GM12874 (cell line): ENCODE measurements at regions not wholly inside any gene's neighbourhood (a gene's known extent, or its start where the extent isn't known, plus 50 kb on each side); places are given as distances from the start of the nearest gene placed in this dataset.

Experiments
- TF ChIP-seq, protein P1 (sequence below): IDR thresholded peaks from 2 replicates; pipeline ENCODE4 v1.5.1; 2011; ENCODE audit warnings: low read depth, mild to moderate bottlenecking, control low read depth, low read length, moderate library complexity; ENCODE audit not compliant: insufficient read depth

DNA sequence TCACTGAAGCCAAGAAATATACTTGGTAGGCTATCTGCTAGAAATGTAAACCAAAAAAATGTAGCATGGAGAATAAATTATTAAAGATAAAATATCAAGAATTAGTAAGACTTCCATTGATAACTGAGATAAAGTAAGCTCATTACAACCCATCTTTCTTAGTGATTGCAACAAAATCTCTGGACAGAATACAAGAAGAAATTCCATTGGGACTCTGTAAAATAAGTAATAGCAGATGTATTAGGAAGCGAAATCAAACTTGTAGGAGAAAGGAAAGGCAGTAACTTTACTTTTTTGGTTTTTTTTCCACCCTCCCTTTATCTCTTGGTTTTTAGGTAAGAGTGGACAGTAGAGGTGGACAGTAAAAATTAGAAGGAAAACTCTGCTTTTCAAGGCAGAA, 605.7 kb downstream of the DACH1 start:
- TF ChIP-seq, protein P1, sequence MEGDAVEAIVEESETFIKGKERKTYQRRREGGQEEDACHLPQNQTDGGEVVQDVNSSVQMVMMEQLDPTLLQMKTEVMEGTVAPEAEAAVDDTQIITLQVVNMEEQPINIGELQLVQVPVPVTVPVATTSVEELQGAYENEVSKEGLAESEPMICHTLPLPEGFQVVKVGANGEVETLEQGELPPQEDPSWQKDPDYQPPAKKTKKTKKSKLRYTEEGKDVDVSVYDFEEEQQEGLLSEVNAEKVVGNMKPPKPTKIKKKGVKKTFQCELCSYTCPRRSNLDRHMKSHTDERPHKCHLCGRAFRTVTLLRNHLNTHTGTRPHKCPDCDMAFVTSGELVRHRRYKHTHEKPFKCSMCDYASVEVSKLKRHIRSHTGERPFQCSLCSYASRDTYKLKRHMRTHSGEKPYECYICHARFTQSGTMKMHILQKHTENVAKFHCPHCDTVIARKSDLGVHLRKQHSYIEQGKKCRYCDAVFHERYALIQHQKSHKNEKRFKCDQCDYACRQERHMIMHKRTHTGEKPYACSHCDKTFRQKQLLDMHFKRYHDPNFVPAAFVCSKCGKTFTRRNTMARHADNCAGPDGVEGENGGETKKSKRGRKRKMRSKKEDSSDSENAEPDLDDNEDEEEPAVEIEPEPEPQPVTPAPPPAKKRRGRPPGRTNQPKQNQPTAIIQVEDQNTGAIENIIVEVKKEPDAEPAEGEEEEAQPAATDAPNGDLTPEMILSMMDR: no peak

DNA sequence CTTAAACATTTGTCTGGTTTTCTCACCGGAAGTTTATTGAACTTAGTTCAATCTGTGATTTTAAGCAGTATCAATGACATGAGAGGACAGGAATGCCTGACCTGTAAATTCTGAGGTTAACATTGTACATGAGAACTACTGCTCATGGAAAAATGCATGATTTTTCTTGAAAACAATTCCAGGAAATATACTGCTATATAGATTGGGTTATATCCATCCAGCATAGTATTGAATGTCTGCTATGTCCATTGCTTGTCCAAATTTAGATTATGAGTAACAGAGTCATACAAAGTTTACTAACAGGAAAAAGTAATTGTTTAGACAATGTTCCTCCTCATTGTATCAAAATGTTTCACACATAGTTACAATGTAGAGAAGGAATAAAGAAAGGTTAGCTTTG, 606.8 kb downstream of the DACH1 start:
- TF ChIP-seq, protein P1: no peak

DNA sequence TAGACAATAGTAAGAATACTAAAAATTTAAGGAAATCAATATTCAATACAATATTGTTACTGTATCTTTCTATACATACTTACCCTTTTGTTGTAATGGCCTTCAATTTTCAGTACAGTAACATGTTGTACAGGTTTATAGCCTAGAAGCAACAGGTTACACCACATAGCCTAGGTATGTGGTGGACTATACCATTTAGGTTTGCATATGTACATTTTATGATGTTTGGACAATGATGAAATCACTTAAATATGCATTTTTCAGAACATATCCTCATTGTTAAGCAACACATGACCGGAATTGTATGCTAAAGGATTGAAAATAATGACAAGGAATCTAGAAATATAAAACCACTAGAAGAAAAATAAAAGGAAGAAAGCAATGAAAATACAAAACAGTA, 611.4 kb downstream of the DACH1 start:
- TF ChIP-seq, protein P1: no peak

DNA sequence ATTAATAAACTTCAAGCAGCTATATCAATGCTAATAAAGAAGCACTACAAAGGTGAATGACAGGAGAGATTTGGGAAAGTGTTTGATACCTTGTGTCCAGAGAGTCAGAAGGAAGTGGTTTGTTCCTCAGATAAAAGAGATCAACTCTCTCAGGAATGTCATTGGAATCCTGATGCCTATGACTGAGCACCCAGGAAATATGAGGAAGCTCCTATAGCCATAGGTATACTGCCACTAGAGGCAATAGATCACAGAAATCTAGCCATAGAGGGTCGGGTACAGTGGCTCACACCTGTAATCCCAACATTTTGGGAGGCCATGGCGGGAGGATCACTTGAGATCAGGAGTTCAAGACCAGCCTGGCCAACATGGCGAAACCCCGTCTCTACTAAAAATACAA, 612.6 kb downstream of the DACH1 start:
- TF ChIP-seq, protein P1: no peak

DNA sequence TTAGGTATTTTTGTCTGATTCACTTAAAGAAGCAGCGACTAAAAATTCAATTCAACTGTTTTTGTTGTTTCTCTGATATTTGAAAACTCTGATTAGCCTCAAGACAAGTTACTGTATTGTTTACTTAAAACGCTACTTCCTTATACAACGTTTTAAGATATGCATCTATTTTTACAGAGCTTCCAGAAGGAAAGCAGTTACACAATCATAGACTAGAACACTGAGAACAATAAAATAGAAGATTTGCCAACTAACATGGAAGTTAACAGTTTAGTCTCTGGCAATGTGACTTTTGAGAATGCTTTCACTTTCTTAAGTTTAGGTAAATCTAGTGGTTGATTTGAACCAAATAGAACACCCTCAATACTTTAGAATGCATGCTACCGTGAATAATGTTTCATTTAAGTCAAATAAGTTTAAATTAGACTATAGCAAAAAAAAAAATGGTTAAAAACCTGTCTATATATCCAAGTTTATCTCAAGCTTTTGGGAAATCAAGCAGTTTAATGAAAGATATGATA, 614.8 kb downstream of the DACH1 start:
- TF ChIP-seq, protein P1: no peak

DNA sequence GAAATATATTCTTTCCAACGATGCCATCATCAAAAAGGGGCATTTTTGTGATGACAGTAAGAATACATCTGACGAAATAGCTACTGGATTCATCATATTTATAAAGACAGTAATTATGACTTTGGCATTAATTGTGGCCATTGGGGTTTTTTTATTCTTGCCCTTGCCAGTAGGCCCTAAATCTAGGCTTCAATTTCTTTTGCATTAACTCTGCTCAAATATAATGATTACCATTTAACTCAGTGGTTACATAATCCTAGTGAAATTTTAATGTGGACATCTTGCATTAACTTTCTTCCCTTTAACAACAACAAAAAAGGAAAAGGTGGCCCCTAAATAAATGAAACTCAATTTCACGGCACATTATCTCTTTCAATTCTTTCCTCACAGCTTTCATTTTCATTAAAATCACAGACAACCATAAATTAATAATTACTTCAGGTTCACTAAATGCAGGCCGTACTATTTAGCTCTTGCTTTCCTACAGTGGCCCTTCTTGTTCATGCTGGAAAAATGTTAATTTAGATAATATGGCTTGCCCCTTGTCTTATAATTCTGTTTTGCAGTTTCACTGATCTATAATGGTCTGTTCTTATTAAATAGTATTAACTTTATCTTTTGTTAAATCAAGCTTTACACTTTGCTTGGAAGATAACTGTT, 615.6 kb downstream of the DACH1 start:
- TF ChIP-seq, protein P1: no peak

DNA sequence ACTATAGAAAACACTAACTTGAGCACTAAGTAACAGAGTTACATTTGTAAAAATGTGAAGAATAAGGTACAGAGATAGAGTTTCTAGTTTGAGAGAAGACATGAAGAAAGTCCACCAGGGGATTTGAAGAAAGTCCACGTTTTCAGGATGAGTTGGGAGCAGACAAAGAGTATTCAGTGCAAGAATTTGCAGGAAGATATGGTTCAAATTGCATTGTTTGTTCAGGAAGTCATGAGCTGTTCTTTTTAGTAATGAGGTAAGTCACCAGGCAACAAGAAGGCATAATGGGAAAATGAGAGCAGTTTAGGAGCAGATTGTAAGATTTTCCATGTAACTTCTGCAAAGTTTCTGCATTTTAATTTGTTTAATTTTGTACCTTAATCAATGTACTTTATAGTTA, 618.0 kb downstream of the DACH1 start:
- TF ChIP-seq, protein P1: no peak
